Duodenal mucosa (tissue), 2 donors: ENCODE measurements at regions not wholly inside any gene's neighbourhood (a gene's known extent, or its start where the extent isn't known, plus 50 kb on each side); places are given as distances from the start of the nearest gene placed in this dataset.
"Not testable (repeated sequence)": the region's sequence is repeated elsewhere in the genome, so short reads cannot be mapped to it uniquely, and the experiment has no call there.

Experiments
- H3K27ac ChIP-seq: one replicate; pipeline ENCODE4 v1.7.0; 2013; ENCODE audit warnings: low read depth, low read length
- H3K27me3 ChIP-seq, 2 donors: one replicate each; pipeline ENCODE4 v1.7.0; 2013; ENCODE audit warnings: low read length in 2 of 2, control low read depth in 1 of 2; ENCODE audit not compliant: insufficient read depth in 2 of 2, control insufficient read depth in 1 of 2
- H3K36me3 ChIP-seq, 2 donors: one replicate each; pipeline ENCODE4 v1.7.0; 2013; ENCODE audit warnings: low read length in 2 of 2, control low read depth in 1 of 2; ENCODE audit not compliant: insufficient read depth in 2 of 2, control insufficient read depth in 1 of 2
- H3K4me1 ChIP-seq, 2 donors: one replicate each; pipeline ENCODE4 v1.7.0; 2013; ENCODE audit warnings: low read length in 2 of 2, control low read depth in 1 of 2; ENCODE audit not compliant: insufficient read depth in 2 of 2, control insufficient read depth in 1 of 2
- H3K4me3 ChIP-seq, 2 donors: one replicate each; pipeline ENCODE4 v1.7.0; 2013; ENCODE audit warnings: low read length in 2 of 2, low read depth in 1 of 2
- H3K9ac ChIP-seq, 2 donors: one replicate each; pipeline ENCODE4 v1.7.0; 2013; ENCODE audit warnings: low read length in 2 of 2, low read depth in 1 of 2
- H3K9me3 ChIP-seq, 2 donors: one replicate each; pipeline ENCODE4 v1.7.0; 2013; ENCODE audit warnings: low read length in 2 of 2, control low read depth in 1 of 2; ENCODE audit not compliant: control insufficient read depth in 1 of 2

DNA sequence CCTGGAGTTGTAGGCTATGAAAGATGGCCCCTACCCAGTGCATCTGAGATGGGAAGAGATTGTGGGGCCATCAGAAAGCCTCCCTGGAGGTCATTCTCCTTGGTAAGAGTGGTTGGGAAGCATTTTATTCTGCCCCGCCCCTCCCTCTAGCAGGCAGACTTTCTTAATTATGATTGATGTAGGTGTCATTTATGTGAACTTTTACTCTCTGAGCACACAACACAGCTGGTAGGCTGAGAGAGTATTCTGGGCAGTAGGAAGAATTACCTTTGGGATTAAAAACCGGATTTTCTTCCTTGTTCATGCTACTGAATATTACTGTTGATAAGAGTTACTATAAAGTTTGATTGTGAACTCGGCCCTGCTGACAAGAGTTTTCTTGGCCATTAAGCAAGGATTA is 266.8 kb downstream of the TTC6 start:
- H3K27ac ChIP-seq, result no peak overlapping the region
- no peaks in the 10 kb centered on the region for H3K36me3 ChIP-seq
- H3K27me3 ChIP-seq, result no peaks in the 10 kb centered on the region
- no peak overlapping the region for H3K4me3 ChIP-seq
- H3K9me3 ChIP-seq, result no peaks in the 10 kb centered on the region
- no peak overlapping the region for H3K9ac ChIP-seq
- H3K4me1 ChIP-seq, result peaks cover 0 to 9% of the 10 kb centered on the region in 2 donors

DNA sequence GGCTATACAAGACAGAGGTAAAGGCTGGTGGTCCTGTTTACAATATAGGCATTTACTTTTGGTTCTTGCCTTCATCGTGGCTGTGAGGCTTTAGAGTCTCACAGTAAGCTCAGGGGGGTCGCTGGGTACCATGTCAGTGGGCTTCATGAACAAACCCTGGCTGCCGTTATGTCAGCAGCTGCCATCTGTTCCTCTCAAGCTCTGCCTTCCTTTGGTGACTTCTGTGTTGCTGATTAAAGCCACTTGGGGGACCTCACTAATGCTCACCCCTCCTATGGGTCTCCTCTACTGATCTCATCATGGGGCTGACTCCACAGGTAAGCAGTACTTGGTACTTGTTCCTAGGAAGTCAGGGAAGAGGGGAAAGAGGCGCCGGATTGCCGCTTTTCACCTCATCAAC is 268.7 kb downstream of the TTC6 start:
- Histone ChIP-seq H3K27me3 (no peaks in the 10 kb centered on the region), H3K27ac (no peak overlapping the region), H3K36me3 (no peaks in the 10 kb centered on the region), H3K9me3 (no peaks in the 10 kb centered on the region), H3K4me1 (peaks cover 0 to 9% of the 10 kb centered on the region in 2 donors), H3K4me3 (no peak overlapping the region), H3K9ac (no peak overlapping the region)

DNA sequence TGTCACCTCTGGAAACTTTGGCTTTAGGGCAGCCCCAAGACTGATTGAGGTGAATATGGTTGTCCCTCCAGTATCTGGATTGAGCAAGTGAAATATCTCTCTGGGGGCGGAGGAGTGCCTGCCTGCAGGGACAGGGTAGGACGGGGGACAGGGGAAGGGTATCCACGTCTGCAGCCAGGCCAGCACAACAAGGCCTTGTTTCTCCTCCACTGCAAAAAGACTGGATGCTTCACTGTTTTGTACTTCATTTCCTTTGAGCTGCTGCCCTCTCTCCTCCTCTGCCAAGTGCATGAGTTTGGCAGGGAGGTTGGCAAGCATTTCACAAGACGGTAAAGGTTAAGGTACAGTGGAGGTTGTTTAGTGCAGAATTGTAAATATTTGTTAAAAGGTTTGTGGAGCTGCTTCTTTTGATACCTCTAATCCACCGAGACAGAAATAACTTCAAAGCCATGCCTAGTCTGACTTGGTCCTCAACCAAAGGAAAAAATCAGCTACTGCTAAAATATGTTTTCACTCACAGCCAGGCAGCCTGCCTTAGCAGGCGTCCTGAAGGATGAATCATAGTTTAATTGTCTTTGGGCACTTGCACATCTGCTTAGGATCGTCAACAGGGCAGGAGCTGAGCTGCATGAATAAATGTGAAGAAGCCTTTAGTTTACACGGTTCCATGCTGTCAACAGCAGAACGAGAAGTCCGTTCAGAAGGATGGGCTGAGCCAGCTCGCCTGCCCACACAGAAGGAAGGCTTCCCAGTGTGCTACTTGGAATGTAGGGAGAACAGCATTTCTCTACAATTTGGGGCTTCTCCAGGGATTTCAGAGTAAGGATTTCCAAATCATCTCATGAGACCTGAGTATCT is 269.7 kb downstream of the TTC6 start:
- H3K27me3 ChIP-seq, result no peaks in the 10 kb centered on the region
- no peak overlapping the region for H3K9ac ChIP-seq
- H3K27ac ChIP-seq, result no peak overlapping the region
- peaks cover 0 to 9% of the 10 kb centered on the region in 2 donors for H3K4me1 ChIP-seq
- H3K36me3 ChIP-seq, result no peaks in the 10 kb centered on the region
- H3K9me3 ChIP-seq, result no peaks in the 10 kb centered on the region
- H3K4me3 ChIP-seq, result no peak overlapping the region

DNA sequence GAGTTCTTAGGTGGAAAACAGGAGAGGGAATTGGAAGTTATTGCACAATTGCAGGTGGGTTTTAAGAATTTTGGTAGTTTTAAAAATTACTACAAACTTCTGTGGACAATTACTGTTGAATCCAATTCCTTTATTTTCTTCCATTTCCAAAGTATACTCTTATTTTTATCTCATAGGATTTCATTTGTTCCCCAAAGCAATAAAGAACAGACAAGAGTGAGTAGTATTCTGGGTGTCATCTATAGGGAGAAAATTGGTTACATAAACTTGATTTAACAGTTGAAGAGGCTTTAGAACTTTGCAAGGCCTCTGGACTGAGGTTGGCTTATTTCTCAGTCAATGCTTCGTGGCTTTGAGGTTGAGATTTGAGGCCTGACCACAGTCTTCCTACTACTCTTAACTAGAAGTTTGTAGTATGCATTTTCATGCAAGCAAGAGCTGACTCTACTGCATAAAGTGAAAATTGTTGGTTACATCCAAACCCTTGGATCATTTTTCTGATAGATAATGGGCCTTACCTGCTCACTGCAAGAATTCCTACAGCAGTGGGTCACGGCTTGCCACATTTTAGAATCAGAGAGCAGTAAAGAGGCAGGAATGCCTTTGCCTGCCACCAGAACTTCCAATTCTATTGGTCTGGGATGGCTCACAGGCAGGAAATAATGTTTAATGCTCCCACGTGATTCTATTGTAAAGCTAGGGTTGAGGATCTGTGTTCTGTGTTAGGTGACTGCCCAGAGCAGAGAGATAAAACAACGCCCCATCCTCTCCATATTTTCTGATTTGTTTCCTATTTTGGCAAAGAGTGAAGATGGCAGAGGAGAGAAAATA is 270.5 kb downstream of the TTC6 start:
- Histone ChIP-seq H3K9me3 (no peaks in the 10 kb centered on the region), H3K4me1 (peaks cover 0 to 9% of the 10 kb centered on the region in 2 donors), H3K36me3 (no peaks in the 10 kb centered on the region), H3K27ac (no peak overlapping the region), H3K4me3 (no peak overlapping the region), H3K27me3 (no peaks in the 10 kb centered on the region), H3K9ac (no peak overlapping the region)

DNA sequence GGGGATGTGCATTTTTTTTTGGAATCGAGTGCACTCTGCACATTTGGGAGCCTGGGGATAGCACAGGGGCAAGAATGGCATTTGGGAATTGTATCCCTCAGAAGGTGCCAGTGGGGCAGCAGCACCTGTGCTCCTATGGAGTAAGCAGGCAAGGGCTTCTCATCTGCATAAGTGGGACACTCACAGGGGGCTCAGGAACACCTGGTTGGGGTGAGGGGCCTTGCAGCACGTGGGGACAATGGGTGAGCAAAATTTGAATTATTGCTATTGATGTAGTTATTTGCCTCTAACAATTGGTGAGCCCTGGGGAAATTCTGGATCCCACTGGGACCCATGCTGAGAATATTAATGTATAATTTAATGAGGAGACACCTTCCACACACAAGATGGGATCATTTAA is 274.2 kb downstream of the TTC6 start:
- no peaks in the 10 kb centered on the region for H3K27me3 ChIP-seq
- peaks cover 0 to 5% of the 10 kb centered on the region in 2 donors for H3K4me1 ChIP-seq
- no peak overlapping the region for H3K27ac ChIP-seq
- no peak overlapping the region for H3K4me3 ChIP-seq
- no peak overlapping the region for H3K9ac ChIP-seq
- H3K36me3 ChIP-seq, result no peaks in the 10 kb centered on the region
- no peaks in the 10 kb centered on the region for H3K9me3 ChIP-seq

DNA sequence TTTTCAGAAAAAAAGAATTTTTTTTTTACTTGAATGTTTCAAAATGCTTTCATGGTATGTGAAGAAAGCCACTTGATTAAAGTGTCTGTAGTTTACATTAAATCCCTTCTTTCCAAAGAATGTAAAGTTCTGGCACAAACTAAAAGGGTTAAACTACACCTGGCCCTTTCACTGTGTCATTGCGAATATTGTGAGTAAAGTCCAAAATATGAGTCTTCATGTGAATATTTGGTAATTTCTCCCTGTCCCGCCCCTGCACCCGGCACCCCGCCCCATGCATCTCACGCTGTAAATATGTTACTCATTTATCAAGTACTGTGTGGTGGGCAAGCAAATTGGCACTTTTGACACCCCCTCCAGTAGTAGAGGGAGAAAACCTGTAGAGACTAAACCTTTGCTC is 274.7 kb downstream of the TTC6 start:
- Histone ChIP-seq H3K4me1 (peaks cover 0 to 1% of the 10 kb centered on the region in 2 donors), H3K36me3 (no peaks in the 10 kb centered on the region), H3K27ac (no peak overlapping the region), H3K27me3 (no peaks in the 10 kb centered on the region), H3K9me3 (no peaks in the 10 kb centered on the region), H3K9ac (no peak overlapping the region), H3K4me3 (no peak overlapping the region)

DNA sequence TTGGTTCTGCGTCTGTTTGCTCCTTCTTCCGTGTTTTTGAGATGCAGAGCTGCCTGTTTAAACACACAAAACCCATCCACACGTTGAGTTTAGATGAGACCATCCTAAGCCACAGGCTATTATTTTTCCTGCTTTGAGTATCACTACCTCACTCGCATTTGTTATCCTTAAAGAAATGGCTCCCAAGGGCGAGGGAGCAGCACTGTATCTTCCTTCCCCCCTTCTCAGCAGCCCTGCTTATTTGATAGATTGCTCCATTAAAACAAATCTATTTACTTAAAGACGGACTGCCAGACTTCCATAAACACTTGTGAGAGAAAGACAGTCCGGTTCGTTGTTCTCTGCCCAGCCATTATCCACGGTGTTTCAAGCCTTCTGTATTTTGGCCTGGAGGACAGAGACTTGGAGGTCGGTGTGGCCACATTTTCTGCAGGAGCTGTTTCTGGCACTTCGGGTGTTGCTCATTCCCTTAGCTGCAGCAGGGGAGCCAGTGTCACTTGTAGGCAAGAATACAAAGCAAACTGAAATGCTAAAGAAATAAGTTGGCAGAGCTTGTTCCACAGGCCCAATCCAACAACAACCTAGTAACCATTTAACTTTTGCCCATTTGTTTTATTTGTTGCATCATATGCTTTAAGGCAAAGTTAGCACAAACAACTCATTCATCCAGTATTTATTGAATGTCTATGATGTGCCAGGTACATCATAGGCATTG is 275.4 kb downstream of the TTC6 start:
- H3K4me1 ChIP-seq, result no peaks in the 10 kb centered on the region
- no peaks in the 10 kb centered on the region for H3K9me3 ChIP-seq
- no peaks in the 10 kb centered on the region for H3K27me3 ChIP-seq
- no peaks in the 10 kb centered on the region for H3K36me3 ChIP-seq
- no peak overlapping the region for H3K27ac ChIP-seq
- no peak overlapping the region for H3K4me3 ChIP-seq
- H3K9ac ChIP-seq, result no peak overlapping the region

DNA sequence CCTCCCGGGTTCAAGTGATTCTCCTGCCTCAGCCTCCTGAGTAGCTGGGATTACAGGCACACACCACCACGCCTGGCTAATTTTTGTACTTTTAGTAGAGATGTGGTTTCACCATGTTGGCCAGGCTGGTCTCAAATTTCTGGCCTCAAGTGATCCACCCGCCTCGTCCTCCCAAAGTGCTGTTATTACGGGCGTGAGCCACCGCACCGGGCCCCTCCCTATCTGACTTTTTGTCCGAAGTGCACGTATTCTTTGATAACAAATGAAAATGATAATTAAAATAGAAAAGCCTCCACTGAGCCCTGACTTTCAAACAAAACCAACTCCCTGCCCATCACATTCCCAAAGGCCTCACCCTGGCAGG is 278.6 kb downstream of the TTC6 start:
- H3K4me3 ChIP-seq, H3K27me3 ChIP-seq, H3K27ac ChIP-seq, H3K36me3 ChIP-seq, H3K9ac ChIP-seq, H3K4me1 ChIP-seq, H3K9me3 ChIP-seq: not testable (repeated sequence)

DNA sequence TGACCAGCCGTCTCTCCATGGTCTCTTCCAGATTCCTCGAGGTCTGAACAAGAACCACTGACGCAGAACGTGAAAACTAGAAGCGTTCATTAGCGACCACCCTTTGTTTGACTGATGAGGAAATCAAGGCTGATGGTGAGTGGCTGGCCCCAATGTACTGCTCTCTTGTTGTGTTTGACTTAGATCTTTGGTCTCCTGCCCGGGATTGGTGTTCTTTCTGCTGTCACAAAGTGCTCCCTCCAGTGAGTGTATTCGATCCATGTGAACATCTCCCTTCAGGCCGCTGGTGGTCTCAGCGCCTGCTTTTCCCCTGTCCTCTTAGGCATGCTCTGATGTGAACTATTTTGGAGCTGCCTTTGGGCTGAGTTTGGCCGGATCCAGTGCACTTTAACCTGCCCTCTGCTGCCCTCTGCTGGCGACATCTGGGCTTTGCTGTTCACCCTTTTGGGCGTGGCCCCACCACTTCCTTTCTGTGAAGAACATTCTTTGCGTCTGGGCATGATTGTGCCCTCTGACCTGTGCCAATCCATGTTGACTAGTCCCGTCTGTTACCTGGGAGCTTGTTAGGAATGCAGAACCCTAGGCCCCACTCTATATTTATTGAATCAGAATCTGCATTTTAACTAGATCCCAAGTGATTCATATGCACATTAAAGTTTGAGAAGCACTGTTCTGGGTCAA is 279.1 kb downstream of the TTC6 start:
- no peak overlapping the region for H3K27ac ChIP-seq
- H3K9ac ChIP-seq, result no peak overlapping the region
- H3K27me3 ChIP-seq, result no peaks in the 10 kb centered on the region
- no peaks in the 10 kb centered on the region for H3K9me3 ChIP-seq
- H3K4me1 ChIP-seq, result no peaks in the 10 kb centered on the region
- no peak overlapping the region for H3K4me3 ChIP-seq
- H3K36me3 ChIP-seq, result no peaks in the 10 kb centered on the region
